Thyroid gland (tissue), 4 donors: ENCODE measurements at regions not wholly inside any gene's neighbourhood (a gene's known extent, or its start where the extent isn't known, plus 50 kb on each side); places are given as distances from the start of the nearest gene placed in this dataset.

Experiments used
- DNase-seq, 2 donors: peaks; one replicate each; pipeline ENCODE4 v3.0.0-alpha.2; 2019
- H3K27ac ChIP-seq, 3 donors: fragments of 200-600 bp; sonication (generic); 1 replicate in 2 of 3; 2 replicates in 1 of 3; pipeline ENCODE4 v1.5.1; 2016 to 2019; ENCODE audit warnings: mild to moderate bottlenecking in 1 of 3, moderate library complexity in 1 of 3
- H3K27me3 ChIP-seq: fragments of 200-600 bp; sonication (generic); one replicate; pipeline ENCODE4 v1.5.1; 2019
- H3K36me3 ChIP-seq, 2 donors: fragments of 200-600 bp; sonication (generic); one replicate each; pipeline ENCODE4 v1.5.1; 2016 to 2019
- H3K4me1 ChIP-seq, 2 donors: fragments of 200-600 bp; sonication (generic); one replicate each; pipeline ENCODE4 v1.5.1; 2017 to 2019
- H3K4me3 ChIP-seq, 3 donors: fragments of 200-600 bp; sonication (generic); replicated peaks in 1 of 3; 1 replicate in 2 of 3; 2 replicates in 1 of 3; pipeline ENCODE4 v1.5.1; 2016; ENCODE audit warnings: mild to moderate bottlenecking in 1 of 3
- H3K9me3 ChIP-seq: fragments of 200-600 bp; sonication (generic); one replicate; pipeline ENCODE4 v1.5.1; 2017
- CTCF ChIP-seq, 6 experiments: fragments of 200-600 bp in 3 of 6; fragments of 450-650 bp in 3 of 6; sonication (generic) in 3 of 6; IDR thresholded peaks; one replicate each; pipeline ENCODE4 v1.5.1; 2016 to 2019; ENCODE audit warnings: antibody characterized with exemption in 6 of 6, mild to moderate bottlenecking in 2 of 6, inconsistent platforms in 1 of 6, moderate library complexity in 1 of 6
- POLR2A ChIP-seq, 2 donors: fragments of 450-650 bp; IDR thresholded peaks; one replicate each; pipeline ENCODE4 v1.6.1; 2017; ENCODE audit warnings: antibody characterized with exemption in 2 of 2, mild to moderate bottlenecking in 2 of 2, moderate library complexity in 1 of 2
- WGBS, 2 donors: methylation state at CpG; one replicate each; pipeline ENCODE4 v1.1.5; 2017; 5-methylcytosine and 5-hydroxymethylcytosine counted together
- intact Hi-C: fragments of 100-400 bp; cut with DNase I; formaldehyde crosslinking; loops from one replicate; pipeline ENCODE4 v1.15.1; 2023

DNA sequence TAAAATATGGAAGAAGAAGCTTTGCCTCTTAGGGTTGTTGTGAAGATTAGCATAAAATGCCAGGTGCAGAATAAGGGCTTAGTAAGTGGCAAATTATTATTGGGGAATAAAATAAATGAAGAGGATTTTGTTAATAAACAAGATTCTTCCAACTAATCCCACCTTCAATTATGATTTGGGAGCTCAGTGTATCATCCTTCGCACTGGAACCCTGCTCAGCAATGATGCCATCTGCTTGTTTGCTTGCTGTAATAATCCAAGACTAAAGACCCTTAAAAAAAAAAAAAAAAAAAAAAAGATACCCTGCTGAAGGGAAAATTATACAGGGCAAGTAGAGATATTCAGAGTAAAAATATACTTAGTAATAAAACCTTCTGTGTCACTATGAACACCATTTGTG lies 62.0 kb upstream of the RREB1 start:
- H3K27me3 ChIP-seq: no peaks in the 10 kb centered on the region
- no peak overlapping the region for H3K27ac ChIP-seq
- H3K4me3 ChIP-seq: no peak overlapping the region
- no peaks in the 10 kb centered on the region for H3K36me3 ChIP-seq
- DNase-seq: no peak
- intact Hi-C loops: no loop called here
- TF ChIP-seq POLR2A (IDR thresholded peaks at IDR 0.05) (no peak), CTCF (IDR thresholded peaks at IDR 0.05) (no peak)
- no peaks in the 10 kb centered on the region for H3K9me3 ChIP-seq
- 95 to 97% methylated on average over 1 of the region's 1 CpG for WGBS, 2 donors
- H3K4me1 ChIP-seq: peaks cover 0 to 6% of the 10 kb centered on the region in 2 donors

GRCh38 chr6:7047128-7047527 lies 60.6 kb upstream of the RREB1 start:
- intact Hi-C loops: no loop called here
- no peak for DNase-seq
- TF ChIP-seq POLR2A (IDR thresholded peaks at IDR 0.05) (no peak), CTCF (IDR thresholded peaks at IDR 0.05) (no peak)
- Histone ChIP-seq H3K4me3 (no peak overlapping the region), H3K27me3 (no peaks in the 10 kb centered on the region), H3K27ac (no peak overlapping the region), H3K36me3 (no peaks in the 10 kb centered on the region), H3K4me1 (peaks cover 0 to 15% of the 10 kb centered on the region in 2 donors), H3K9me3 (no peaks in the 10 kb centered on the region)
- whole genome bisulfite sequencing, 2 donors: 75 to 78% methylated on average over 1 of the region's 1 CpG

DNA sequence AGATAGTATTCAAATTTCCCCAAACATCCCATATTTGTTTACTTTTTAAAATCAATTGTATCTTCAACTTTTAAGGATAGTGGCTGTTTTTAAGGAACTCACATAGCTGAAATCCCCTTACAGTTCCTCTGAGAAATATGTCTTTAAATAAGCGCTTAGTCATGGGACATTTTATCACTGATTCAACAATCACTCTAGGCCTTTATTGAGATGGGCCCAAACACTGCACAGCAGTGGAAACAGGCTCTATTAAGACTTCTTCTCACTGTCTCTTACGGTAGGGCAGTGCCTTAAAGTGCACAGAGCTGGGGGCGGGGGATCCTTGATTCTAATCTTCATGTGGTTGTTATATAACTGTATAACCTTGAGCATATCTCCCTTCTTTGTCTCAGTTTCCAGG lies 59.8 kb upstream of the RREB1 start:
- TF ChIP-seq CTCF (IDR thresholded peaks at IDR 0.05) (no peak), POLR2A (IDR thresholded peaks at IDR 0.05) (no peak)
- WGBS, 2 donors: 90 to 93% methylated on average over 3 of the region's 3 CpGs
- intact Hi-C loops: no loop called here
- DNase-seq: no peak
- Histone ChIP-seq H3K36me3 (no peaks in the 10 kb centered on the region), H3K27ac (no peak overlapping the region), H3K27me3 (no peaks in the 10 kb centered on the region), H3K9me3 (no peaks in the 10 kb centered on the region), H3K4me1 (peaks cover 0 to 18% of the 10 kb centered on the region in 2 donors), H3K4me3 (no peak overlapping the region)

DNA sequence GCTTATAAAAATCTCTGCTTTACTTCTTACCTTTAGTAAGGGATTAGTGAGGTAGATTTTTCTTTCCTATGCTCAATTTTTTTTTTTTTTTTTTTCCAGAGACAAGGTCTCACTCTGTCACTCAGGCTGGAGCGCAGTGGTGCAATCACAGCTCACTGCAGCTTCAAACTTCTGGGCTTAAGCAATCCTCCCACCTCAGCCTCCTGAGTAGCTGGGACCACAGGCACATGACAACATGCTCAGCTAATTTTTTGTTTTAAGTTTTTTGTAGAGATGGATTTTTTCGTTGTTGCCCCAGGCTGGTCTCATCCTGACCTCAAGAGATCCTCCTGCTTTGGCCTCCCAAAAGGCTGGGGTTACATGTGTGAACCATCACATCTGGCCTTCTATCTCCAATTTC lies 58.9 kb upstream of the RREB1 start:
- Histone ChIP-seq H3K27me3 (no peaks in the 10 kb centered on the region), H3K4me3 (no peak overlapping the region), H3K36me3 (no peaks in the 10 kb centered on the region), H3K4me1 (peaks cover 0 to 26% of the 10 kb centered on the region in 2 donors), H3K27ac (no peak overlapping the region), H3K9me3 (no peaks in the 10 kb centered on the region)
- TF ChIP-seq CTCF (IDR thresholded peaks at IDR 0.05) (no peak), POLR2A (IDR thresholded peaks at IDR 0.05) (no peak)
- intact Hi-C loops: no loop called here
- 87 to 95% methylated on average over 2 of the region's 2 CpGs for WGBS, 2 donors
- DNase-seq: no peak

- H3K9me3 ChIP-seq: no peaks in the 10 kb centered on the region
- no peak overlapping the region for H3K4me3 ChIP-seq
- intact Hi-C loops: loop anchor here (10.0 kb wide), 1 partner anchor 55 kb away; the partner anchor contains the start of gene RREB1
- no peaks in the 10 kb centered on the region for H3K27me3 ChIP-seq
- 53 to 55% methylated on average over 2 of the region's 2 CpGs for WGBS, 2 donors
- TF ChIP-seq POLR2A (IDR thresholded peaks at IDR 0.05) (no peak), CTCF (IDR thresholded peaks at IDR 0.05) (peak in 1 of 6 experiments; percentile 39)
- peak overlapping the region in 1 of 3 donors; percentile 4 for H3K27ac ChIP-seq
- no peak for DNase-seq
- H3K4me1 ChIP-seq: peaks cover 0 to 26% of the 10 kb centered on the region in 2 donors
- H3K36me3 ChIP-seq: no peaks in the 10 kb centered on the region
These were observed 57.8 kb upstream of the RREB1 start for GRCh38 chr6:7050004-7050403.
